ENCODE measurements at regions not wholly inside any gene's neighbourhood (a gene's known extent, or its start where the extent isn't known, plus 50 kb on each side); places are given as distances from the start of the nearest gene placed in this dataset.

GRCh38 chr16:86983621-86984020, 333.6 kb downstream of the C16orf95 start:
- DNase-seq (ENCODE audit: low read depth): no peak
- Mint-ChIP-seq H3K4me1 (ENCODE audit: low read depth, unreplicated experiment) (no peaks in the 10 kb centered on the region), H3K9me3 (ENCODE audit: unreplicated experiment) (no peaks in the 10 kb centered on the region), H3K27ac (ENCODE audit: unreplicated experiment) (no peak overlapping the region), H3K4me3 (ENCODE audit: unreplicated experiment) (no peak overlapping the region), H3K36me3 (ENCODE audit: low read depth, unreplicated experiment) (no peaks in the 10 kb centered on the region), H3K27me3 (ENCODE audit: low read depth, unreplicated experiment) (peaks cover 31% of the 10 kb centered on the region)
- Histone ChIP-seq H2AFZ (ENCODE audit: low read depth, low read length) (no peak overlapping the region), H3K9me3 (ENCODE audit: insufficient read depth, low read depth, low read length) (no peaks in the 10 kb centered on the region), H3K27me3 (ENCODE audit: insufficient read depth, low read length) (no peaks in the 10 kb centered on the region), H3K79me2 (ENCODE audit: insufficient read depth, low read length) (no peaks in the 10 kb centered on the region), H3K4me2 (ENCODE audit: low read length) (no peak overlapping the region), H4K20me1 (ENCODE audit: insufficient read depth, low read length) (no peaks in the 10 kb centered on the region), H3K9ac (ENCODE audit: low read length) (no peak overlapping the region), H3K4me1 (ENCODE audit: insufficient read depth, low read length) (peaks cover 2% of the 10 kb centered on the region), H3K4me3 (ENCODE audit: insufficient read depth, low read depth, low read length) (no peak overlapping the region), H3K27ac (ENCODE audit: low read depth, low read length) (no peak overlapping the region), H3K36me3 (ENCODE audit: insufficient read depth, low read length) (no peaks in the 10 kb centered on the region)
- no peak for FAIRE-seq
- TF ChIP-seq CTCF (IDR thresholded peaks at IDR 0.05; ENCODE audit: insufficient read depth, low read depth, low read length) (no peak), EZH2 (IDR thresholded peaks at IDR 0.05; ENCODE audit: insufficient read depth, low read length) (no peak)

DNA sequence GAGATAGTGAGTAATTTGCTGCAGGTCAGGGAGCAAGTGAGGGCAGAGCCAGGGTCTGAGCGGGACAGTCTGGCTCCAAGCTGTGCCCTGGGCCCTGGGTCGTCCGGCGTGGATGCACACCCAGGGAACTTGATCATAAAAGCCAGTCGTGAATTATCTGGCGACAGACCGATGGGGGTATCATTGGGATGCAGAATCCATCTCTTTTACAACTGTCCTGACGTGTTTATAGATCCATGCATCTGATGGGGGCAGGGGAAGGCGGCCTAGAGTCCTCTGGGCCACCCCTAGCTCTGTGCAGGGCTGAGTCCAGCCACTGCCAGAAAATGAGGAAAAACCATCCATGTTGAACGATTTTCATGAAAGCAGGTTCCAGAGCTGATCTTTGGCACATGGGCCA, 332.8 kb downstream of the C16orf95 start:
- H2AFZ ChIP-seq (ENCODE audit: low read depth, low read length): no peak overlapping the region
- no peak overlapping the region for H3K27ac ChIP-seq (ENCODE audit: low read depth, low read length)
- Mint-ChIP-seq H3K4me1 (ENCODE audit: low read depth, unreplicated experiment) (no peaks in the 10 kb centered on the region), H3K9me3 (ENCODE audit: unreplicated experiment) (no peaks in the 10 kb centered on the region), H3K36me3 (ENCODE audit: low read depth, unreplicated experiment) (no peaks in the 10 kb centered on the region), H3K27me3 (ENCODE audit: low read depth, unreplicated experiment) (peaks cover 30% of the 10 kb centered on the region), H3K4me3 (ENCODE audit: unreplicated experiment) (no peak overlapping the region), H3K27ac (ENCODE audit: unreplicated experiment) (no peak overlapping the region)
- no peaks in the 10 kb centered on the region for H3K79me2 ChIP-seq (ENCODE audit: insufficient read depth, low read length)
- H3K4me2 ChIP-seq (ENCODE audit: low read length): no peak overlapping the region
- TF ChIP-seq EZH2 (IDR thresholded peaks at IDR 0.05; ENCODE audit: insufficient read depth, low read length): no peak
- no peak for TF ChIP-seq CTCF (IDR thresholded peaks at IDR 0.05; ENCODE audit: insufficient read depth, low read depth, low read length)
- H3K9me3 ChIP-seq (ENCODE audit: insufficient read depth, low read depth, low read length): no peaks in the 10 kb centered on the region
- no peak overlapping the region for H3K9ac ChIP-seq (ENCODE audit: low read length)
- FAIRE-seq (no peak), DNase-seq (ENCODE audit: low read depth) (no peak)
- H4K20me1 ChIP-seq (ENCODE audit: insufficient read depth, low read length): no peaks in the 10 kb centered on the region
- H3K4me3 ChIP-seq (ENCODE audit: insufficient read depth, low read depth, low read length): no peak overlapping the region
- no peaks in the 10 kb centered on the region for H3K27me3 ChIP-seq (ENCODE audit: insufficient read depth, low read length)
- peaks cover 2% of the 10 kb centered on the region for H3K4me1 ChIP-seq (ENCODE audit: insufficient read depth, low read length)
- H3K36me3 ChIP-seq (ENCODE audit: insufficient read depth, low read length): no peaks in the 10 kb centered on the region

DNA sequence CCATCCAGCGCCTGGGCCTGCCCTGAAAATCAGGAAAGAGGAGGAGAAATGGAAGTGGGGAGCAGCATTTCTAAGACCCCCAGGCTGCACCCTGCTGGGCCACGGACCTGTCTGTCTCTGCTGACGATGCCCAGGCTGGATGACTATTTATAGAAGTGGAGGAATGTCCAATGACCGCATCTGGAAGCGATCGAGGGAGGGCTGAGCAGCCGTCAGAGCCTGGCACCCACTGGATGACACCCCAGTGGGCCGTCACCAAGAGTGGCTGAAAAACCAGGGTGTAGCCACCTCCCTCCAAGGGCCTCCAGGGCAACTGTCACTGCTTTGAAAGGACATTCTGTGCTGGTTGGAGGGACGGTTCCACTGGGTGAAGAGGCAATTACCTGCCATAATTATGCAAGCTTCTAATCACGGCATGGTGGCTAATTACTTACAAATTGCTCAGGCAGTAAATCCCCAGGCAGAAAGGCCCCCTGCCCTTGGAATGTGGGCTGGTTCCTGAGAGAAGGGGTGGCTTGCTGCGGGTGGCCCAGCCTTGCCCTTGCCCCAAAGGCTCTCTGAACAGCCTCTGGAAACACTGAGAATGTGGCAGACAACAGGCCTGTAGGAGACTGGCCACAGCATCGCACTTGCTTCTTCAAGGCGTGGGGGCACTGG, 332.1 kb downstream of the C16orf95 start:
- H3K4me3 Mint-ChIP-seq (ENCODE audit: unreplicated experiment): no peak overlapping the region
- no peak overlapping the region for H3K27ac Mint-ChIP-seq (ENCODE audit: unreplicated experiment)
- no peaks in the 10 kb centered on the region for H3K27me3 ChIP-seq (ENCODE audit: insufficient read depth, low read length)
- H3K27me3 Mint-ChIP-seq (ENCODE audit: low read depth, unreplicated experiment): peaks cover 25% of the 10 kb centered on the region
- H3K4me1 Mint-ChIP-seq (ENCODE audit: low read depth, unreplicated experiment): peaks cover 3% of the 10 kb centered on the region
- no peaks in the 10 kb centered on the region for H4K20me1 ChIP-seq (ENCODE audit: insufficient read depth, low read length)
- peaks cover 2% of the 10 kb centered on the region for H3K4me1 ChIP-seq (ENCODE audit: insufficient read depth, low read length)
- FAIRE-seq (no peak), DNase-seq (ENCODE audit: low read depth) (no peak)
- H3K36me3 Mint-ChIP-seq (ENCODE audit: low read depth, unreplicated experiment): no peaks in the 10 kb centered on the region
- H3K36me3 ChIP-seq (ENCODE audit: insufficient read depth, low read length): no peaks in the 10 kb centered on the region
- no peaks in the 10 kb centered on the region for H3K9me3 Mint-ChIP-seq (ENCODE audit: unreplicated experiment)
- no peak overlapping the region for H3K27ac ChIP-seq (ENCODE audit: low read depth, low read length)
- no peaks in the 10 kb centered on the region for H3K9me3 ChIP-seq (ENCODE audit: insufficient read depth, low read depth, low read length)
- no peak overlapping the region for H3K4me3 ChIP-seq (ENCODE audit: insufficient read depth, low read depth, low read length)
- H3K4me2 ChIP-seq (ENCODE audit: low read length): no peak overlapping the region
- H2AFZ ChIP-seq (ENCODE audit: low read depth, low read length): peak overlapping the region; percentile 21
- no peaks in the 10 kb centered on the region for H3K79me2 ChIP-seq (ENCODE audit: insufficient read depth, low read length)
- no peak overlapping the region for H3K9ac ChIP-seq (ENCODE audit: low read length)
- TF ChIP-seq EZH2 (IDR thresholded peaks at IDR 0.05; ENCODE audit: insufficient read depth, low read length) (no peak), CTCF (IDR thresholded peaks at IDR 0.05; ENCODE audit: insufficient read depth, low read depth, low read length) (no peak)

All from astrocyte (in vitro differentiated cells and primary cell).